Activated CD4-positive, CD25-positive, alpha-beta regulatory T cell treated with anti-CD3 and anti-CD28 coated beads, Interleukin-2, amount 50 U/mL, for 24 hours (primary cell): ENCODE measurements at regions not wholly inside any gene's neighbourhood (a gene's known extent, or its start where the extent isn't known, plus 50 kb on each side); places are given as distances from the start of the nearest gene placed in this dataset.
A peak's percentile ranks its signal among the peaks of the same experiment; 100 is the strongest.

Experiments used
- ATAC-seq, 2 donors: fragments of 150-1000 bp; cut with Tn5 transposase; one replicate each; pipeline ENCODE4 v1.10.0; 2021; ENCODE audit warnings: mild to moderate bottlenecking in 1 of 2, moderate library complexity in 1 of 2

- ATAC-seq: no peak
These were observed 461.3 kb downstream of the PMP22 start for GRCh38 chr17:14803826-14804225.

DNA sequence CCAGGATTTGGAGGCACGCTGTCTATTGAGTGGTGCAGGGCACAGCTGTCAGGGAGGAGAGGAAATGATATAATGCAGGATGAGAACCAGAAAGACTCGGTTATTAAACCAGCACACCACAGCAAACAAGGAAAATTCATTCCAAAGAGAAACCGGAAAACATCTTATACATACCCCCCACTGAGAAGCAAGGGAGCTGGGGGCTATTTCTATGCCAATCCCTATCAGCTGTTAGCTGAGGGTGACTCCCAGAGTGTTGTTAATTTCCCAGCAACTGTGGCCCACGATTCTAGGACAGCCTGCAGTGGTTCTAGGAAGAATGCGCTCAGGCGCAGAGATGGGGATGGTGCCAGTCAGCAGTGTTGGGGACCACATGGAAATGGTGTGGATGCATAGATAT lies 467.3 kb downstream of the PMP22 start:
- no peak for ATAC-seq

GRCh38 chr17:14797021-14797420 lies 468.1 kb downstream of the PMP22 start:
- ATAC-seq: no peak

GRCh38 chr17:14794961-14795360 lies 470.2 kb downstream of the PMP22 start:
- no peak for ATAC-seq

GRCh38 chr17:14793237-14793636 lies 471.9 kb downstream of the PMP22 start:
- no peak for ATAC-seq

DNA sequence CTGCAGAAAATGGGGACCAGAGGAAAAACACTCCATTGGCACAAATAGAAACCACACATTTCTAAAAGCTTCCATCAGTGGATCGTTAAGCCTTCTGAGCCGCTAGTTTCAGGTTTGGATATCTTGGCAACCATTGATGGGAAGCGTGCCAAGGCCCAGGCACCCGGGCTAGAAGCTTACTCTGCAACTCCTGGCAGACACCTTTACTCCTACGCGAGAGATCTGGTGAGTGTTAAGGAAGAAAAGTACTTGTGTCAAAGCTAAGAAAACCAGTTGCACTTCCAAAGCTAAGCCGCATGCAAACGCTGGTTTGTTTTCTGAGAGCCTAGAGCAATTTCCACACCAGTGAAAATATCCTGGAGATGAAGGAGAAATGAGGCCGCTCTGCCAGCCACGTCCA lies 472.4 kb downstream of the PMP22 start:
- no peak for ATAC-seq

- no peak for ATAC-seq
These were observed 473.9 kb downstream of the PMP22 start for GRCh38 chr17:14791221-14791620.

- peak; percentile 21 to 36 for ATAC-seq
These were observed 474.6 kb downstream of the PMP22 start for GRCh38 chr17:14790521-14790920.

DNA sequence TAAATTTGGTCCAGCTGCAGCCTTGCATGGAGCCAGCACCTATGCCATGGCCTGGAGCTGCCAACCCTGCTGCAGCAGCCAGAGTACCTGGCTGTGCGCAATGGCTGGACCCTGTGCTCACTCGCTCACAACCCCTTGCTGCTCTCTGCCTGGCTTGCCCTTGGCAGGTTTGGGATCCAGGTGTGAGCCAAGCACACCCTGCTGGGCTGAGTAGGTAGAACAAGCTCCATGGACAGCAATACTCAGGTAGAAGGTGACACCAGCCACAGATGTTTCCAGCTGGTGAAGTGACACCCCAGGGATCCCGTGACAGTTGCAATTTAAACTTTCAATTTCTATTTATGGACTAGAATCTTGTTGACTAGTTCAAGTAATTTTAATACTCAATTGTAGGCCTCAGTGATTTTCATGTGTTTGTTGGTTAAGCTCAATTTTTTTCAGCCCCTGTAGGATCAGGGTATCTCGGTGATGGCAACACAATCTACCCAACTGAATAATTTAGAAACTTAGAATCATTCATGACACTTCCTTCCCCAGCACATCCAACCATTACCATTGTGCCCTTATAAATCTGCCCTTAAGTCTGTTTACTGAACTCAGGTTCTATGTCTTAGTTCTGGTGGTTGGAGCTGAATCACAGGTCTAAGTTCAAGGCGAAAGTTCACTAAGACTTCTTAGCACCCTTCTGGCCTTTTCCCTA lies 480.0 kb downstream of the PMP22 start:
- ATAC-seq: no peak

- ATAC-seq: no peak
These were observed 480.2 kb downstream of the HS3ST3B1 start for GRCh38 chr17:14781123-14781522.

GRCh38 chr17:14780097-14780651 lies 479.3 kb downstream of the HS3ST3B1 start:
- no peak for ATAC-seq

GRCh38 chr17:14779241-14779640 lies 478.4 kb downstream of the HS3ST3B1 start:
- ATAC-seq: no peak

GRCh38 chr17:14777291-14777690 lies 476.4 kb downstream of the HS3ST3B1 start:
- ATAC-seq: no peak

- no peak for ATAC-seq
These were observed 475.9 kb downstream of the HS3ST3B1 start for GRCh38 chr17:14776791-14777190.

- no peak for ATAC-seq
These were observed 475.0 kb downstream of the HS3ST3B1 start for GRCh38 chr17:14775731-14776492.

- no peak for ATAC-seq
These were observed 473.9 kb downstream of the HS3ST3B1 start for GRCh38 chr17:14774774-14775173.

DNA sequence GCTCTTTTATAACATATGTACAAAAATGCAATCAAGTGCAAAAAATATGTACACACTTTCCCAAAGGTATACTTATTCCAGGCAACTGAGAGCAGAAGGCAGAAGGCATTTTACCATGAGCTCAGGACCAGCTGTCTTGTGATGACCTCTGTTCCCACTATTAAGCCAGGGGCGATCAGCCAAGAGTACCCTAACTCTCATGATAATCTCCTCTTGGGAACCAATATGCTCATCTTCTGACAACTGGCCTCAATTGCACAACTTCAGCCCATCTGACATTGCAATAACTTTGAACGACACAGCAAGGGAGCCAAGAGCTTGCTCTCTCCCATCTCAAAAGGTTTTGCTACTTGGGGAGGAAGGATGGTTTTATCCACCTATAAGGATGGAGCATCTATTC lies 471.9 kb downstream of the HS3ST3B1 start:
- no peak for ATAC-seq

- ATAC-seq: no peak
These were observed 470.7 kb downstream of the HS3ST3B1 start for GRCh38 chr17:14771543-14771942.

DNA sequence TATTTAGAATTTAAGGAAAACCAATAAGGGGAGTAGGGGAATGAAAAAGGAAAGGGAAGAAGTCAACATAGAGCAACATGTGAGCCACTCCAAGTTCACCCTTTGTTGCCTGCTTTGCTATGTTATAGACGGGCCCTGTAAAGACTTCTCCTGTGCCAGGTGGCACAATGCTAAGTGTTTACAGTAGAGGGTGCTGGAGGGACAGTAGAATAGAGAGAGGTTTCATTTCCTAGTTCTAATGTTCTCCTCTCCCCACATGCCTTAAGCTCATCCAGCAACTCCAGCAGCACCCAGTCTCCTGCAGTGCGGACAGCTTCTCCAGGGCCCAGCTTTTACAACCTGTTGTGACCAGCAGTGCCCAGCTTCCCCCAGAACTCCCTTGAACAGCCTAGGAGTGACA lies 468.0 kb downstream of the HS3ST3B1 start:
- ATAC-seq: no peak

DNA sequence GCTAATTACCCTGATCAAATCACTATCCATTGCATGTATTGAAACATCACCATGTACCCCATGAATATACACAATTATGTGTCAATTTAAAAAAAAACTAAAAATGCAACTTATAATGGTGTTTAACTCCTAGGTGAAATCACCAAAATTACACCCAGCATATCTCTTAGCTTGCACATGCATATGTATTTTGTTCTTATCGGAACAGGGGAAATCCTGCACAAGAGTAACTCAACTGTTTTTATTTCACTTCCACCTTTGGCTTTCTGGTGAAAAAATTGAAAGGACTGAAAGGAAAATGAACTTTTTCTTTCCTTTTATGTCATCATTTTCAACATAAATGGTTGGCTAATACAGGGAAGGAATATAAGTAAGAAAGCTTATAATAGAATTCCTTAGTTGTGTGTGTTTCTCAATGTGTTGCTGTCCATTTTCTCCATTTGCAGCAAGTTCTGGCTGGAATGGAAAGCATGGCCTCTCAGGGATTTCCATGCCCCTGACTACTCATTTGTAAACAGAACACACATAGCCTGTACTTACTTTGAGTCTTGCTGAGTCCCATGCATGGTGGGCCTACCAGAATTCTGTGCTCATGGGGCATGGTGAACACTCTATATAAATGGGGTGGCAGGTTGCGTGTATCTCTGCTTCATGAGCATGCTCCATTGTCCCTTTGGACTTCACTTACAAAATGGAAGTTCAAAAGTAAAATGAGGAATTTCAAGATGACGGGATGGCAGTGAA lies 462.0 kb downstream of the HS3ST3B1 start:
- no peak for ATAC-seq

DNA sequence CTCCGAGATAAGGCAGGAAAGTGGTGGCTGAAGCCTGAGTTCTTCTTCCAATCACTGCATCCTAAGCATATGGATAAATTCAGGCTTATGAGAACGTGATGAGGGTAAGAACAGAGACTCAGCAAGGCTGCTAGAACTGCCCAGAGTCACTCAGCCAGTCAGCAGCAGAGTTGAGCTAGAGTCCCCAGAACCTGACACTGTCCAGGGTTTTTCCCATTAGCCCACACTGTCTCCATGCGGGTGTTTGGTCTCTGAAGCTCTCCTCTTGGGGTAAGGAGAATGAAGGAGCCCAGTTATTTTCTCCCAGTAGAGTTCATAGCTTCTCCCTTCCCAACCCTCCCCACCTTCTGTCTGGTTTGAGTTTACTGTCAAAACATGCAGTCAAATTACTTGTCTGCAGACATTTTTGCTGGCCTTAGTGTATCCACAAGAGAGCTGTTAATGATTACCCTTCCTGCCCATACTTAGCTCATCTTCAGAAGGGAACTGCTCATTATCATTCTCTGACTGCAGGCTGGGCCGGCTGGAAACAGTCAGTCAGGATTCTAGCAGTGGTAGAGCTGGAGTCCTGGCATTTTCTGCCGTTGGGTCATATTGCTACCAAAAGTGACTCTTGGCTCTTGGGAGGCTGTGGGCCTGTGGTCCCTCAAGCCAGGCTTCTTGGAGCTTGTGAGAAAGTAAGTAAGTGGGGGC lies 460.0 kb downstream of the HS3ST3B1 start:
- no peak for ATAC-seq

- ATAC-seq: no peak
These were observed 459.3 kb downstream of the HS3ST3B1 start for GRCh38 chr17:14760212-14760611.

GRCh38 chr17:14759325-14759724 lies 458.4 kb downstream of the HS3ST3B1 start:
- ATAC-seq: no peak
